NCI-H2107 treated with DMSO at 0.1 percent for 48 hours (cell line): ENCODE measurements at regions not wholly inside any gene's neighbourhood (a gene's known extent, or its start where the extent isn't known, plus 50 kb on each side); places are given as distances from the start of the nearest gene placed in this dataset.
"Not testable (repeated sequence)": the region's sequence is repeated elsewhere in the genome, so short reads cannot be mapped to it uniquely, and the experiment has no call there.

Experiments used
- DNase-seq: peaks from one replicate; lab custom pipeline; 2025; ENCODE audit not compliant: unreplicated experiment; lab: John Stamatoyannopoulos, UW

GRCh38 chr12:31822761-31823160, 93.9 kb upstream of the AMN1 start:
- DNase-seq: no peak

- DNase-seq: no peak
Observed at GRCh38 chr12:31821484-31821883, 92.7 kb upstream of the AMN1 start.

GRCh38 chr12:31820832-31821231, 92.0 kb upstream of the AMN1 start:
- peak; percentile 46 for DNase-seq

- no peak for DNase-seq
Observed at GRCh38 chr12:31819427-31819826, 90.6 kb upstream of the AMN1 start.

- DNase-seq: no peak
Observed at GRCh38 chr12:31818623-31819268, 89.9 kb upstream of the AMN1 start.

- DNase-seq: no peak
Observed at GRCh38 chr12:31817120-31817519, 88.3 kb upstream of the AMN1 start.

GRCh38 chr12:31815096-31815495, 86.3 kb upstream of the AMN1 start:
- no peak for DNase-seq

- DNase-seq: no peak
Observed at GRCh38 chr12:31813305-31813704, 84.5 kb upstream of the AMN1 start.

GRCh38 chr12:31807773-31808097, 78.9 kb upstream of the AMN1 start:
- no peak for DNase-seq

- DNase-seq: not testable (repeated sequence)
Observed at GRCh38 chr12:31807081-31807772, 78.4 kb upstream of the AMN1 start.

- not testable (repeated sequence) for DNase-seq
Observed at GRCh38 chr12:31805681-31806080, 76.9 kb upstream of the AMN1 start.

- DNase-seq: not testable (repeated sequence)
Observed at GRCh38 chr12:31804707-31805106, 75.9 kb upstream of the AMN1 start.

GRCh38 chr12:31804185-31804504, 75.3 kb upstream of the AMN1 start:
- DNase-seq: no peak

GRCh38 chr12:31803306-31804184, 74.7 kb upstream of the AMN1 start:
- no peak for DNase-seq

- no peak for DNase-seq
Observed at GRCh38 chr12:31801872-31802271, 73.1 kb upstream of the AMN1 start.

GRCh38 chr12:31797230-31797872, 68.5 kb upstream of the AMN1 start:
- DNase-seq: no peak

- no peak for DNase-seq
Observed at GRCh38 chr12:31796270-31796951, 67.6 kb upstream of the AMN1 start.

GRCh38 chr12:31794745-31795144, 65.9 kb upstream of the AMN1 start:
- DNase-seq: no peak

- DNase-seq: not testable (repeated sequence)
Observed at GRCh38 chr12:31791265-31791664, 62.4 kb upstream of the AMN1 start.

- DNase-seq: no peak
Observed at GRCh38 chr12:31790759-31791158, 61.9 kb upstream of the AMN1 start.

GRCh38 chr12:31785318-31785717, 56.5 kb upstream of the AMN1 start:
- DNase-seq: no peak
